ENCODE measurements at regions not wholly inside any gene's neighbourhood (a gene's known extent, or its start where the extent isn't known, plus 50 kb on each side); places are given as distances from the start of the nearest gene placed in this dataset.

- TF ChIP-seq POLR2AphosphoS5 (IDR thresholded peaks at IDR 0.05; ENCODE audit: low read depth, low read length), result no peak
- no peak for TF ChIP-seq REST (IDR thresholded peaks at IDR 0.05; ENCODE audit: insufficient read depth in 1 of 2, low read depth in 2 of 2, low read length in 2 of 2)
- TF ChIP-seq TAF1 (IDR thresholded peaks at IDR 0.05; ENCODE audit: borderline replicate concordance, insufficient read depth, low read length), result no peak
These were observed 785.2 kb upstream of the B3GALT2 start for GRCh38 chr1:193971595-193971994.

GRCh38 chr1:193960499-193960898 lies 774.1 kb upstream of the B3GALT2 start:
- TF ChIP-seq TAF1 (IDR thresholded peaks at IDR 0.05; ENCODE audit: borderline replicate concordance, insufficient read depth, low read length) (no peak), FOXP2 (optimal IDR thresholded peaks at IDR 0.05; ENCODE audit: borderline replicate concordance, extremely low read depth, extremely low read length, insufficient read depth) (no peak), POLR2AphosphoS5 (IDR thresholded peaks at IDR 0.05; ENCODE audit: low read depth, low read length) (no peak)

- TF ChIP-seq SIN3A (IDR thresholded peaks at IDR 0.05; ENCODE audit: borderline replicate concordance, insufficient read depth, low read length) (no peak), POLR2AphosphoS5 (IDR thresholded peaks at IDR 0.05; ENCODE audit: low read depth, low read length) (no peak), FOXP2 (optimal IDR thresholded peaks at IDR 0.05; ENCODE audit: borderline replicate concordance, extremely low read depth, extremely low read length, insufficient read depth) (no peak), REST (IDR thresholded peaks at IDR 0.05; ENCODE audit: insufficient read depth in 1 of 2, low read depth in 2 of 2, low read length in 2 of 2) (no peak), TAF1 (IDR thresholded peaks at IDR 0.05; ENCODE audit: borderline replicate concordance, insufficient read depth, low read length) (no peak)
These were observed 773.6 kb upstream of the B3GALT2 start for GRCh38 chr1:193960040-193960439.

- TF ChIP-seq REST (IDR thresholded peaks at IDR 0.05; ENCODE audit: insufficient read depth in 1 of 2, low read depth in 2 of 2, low read length in 2 of 2), result no peak
- TF ChIP-seq FOXP2 (optimal IDR thresholded peaks at IDR 0.05; ENCODE audit: borderline replicate concordance, extremely low read depth, extremely low read length, insufficient read depth), result no peak
- TF ChIP-seq POLR2AphosphoS5 (IDR thresholded peaks at IDR 0.05; ENCODE audit: low read depth, low read length), result no peak
- no peak for TF ChIP-seq SIN3A (IDR thresholded peaks at IDR 0.05; ENCODE audit: borderline replicate concordance, insufficient read depth, low read length)
- no peak for TF ChIP-seq TAF1 (IDR thresholded peaks at IDR 0.05; ENCODE audit: borderline replicate concordance, insufficient read depth, low read length)
These were observed 771.2 kb upstream of the B3GALT2 start for GRCh38 chr1:193957556-193958095.

GRCh38 chr1:193952778-193953374 lies 766.5 kb upstream of the B3GALT2 start:
- TF ChIP-seq POLR2AphosphoS5 (IDR thresholded peaks at IDR 0.05; ENCODE audit: low read depth, low read length) (no peak), SIN3A (IDR thresholded peaks at IDR 0.05; ENCODE audit: borderline replicate concordance, insufficient read depth, low read length) (no peak), REST (IDR thresholded peaks at IDR 0.05; ENCODE audit: insufficient read depth in 1 of 2, low read depth in 2 of 2, low read length in 2 of 2) (no peak), TAF1 (IDR thresholded peaks at IDR 0.05; ENCODE audit: borderline replicate concordance, insufficient read depth, low read length) (no peak), FOXP2 (optimal IDR thresholded peaks at IDR 0.05; ENCODE audit: borderline replicate concordance, extremely low read depth, extremely low read length, insufficient read depth) (no peak)
